ENCODE measurements at regions not wholly inside any gene's neighbourhood (a gene's known extent, or its start where the extent isn't known, plus 50 kb on each side); places are given as distances from the start of the nearest gene placed in this dataset.

- no peak for TF ChIP-seq CTCF (IDR thresholded peaks at IDR 0.05)
- TF ChIP-seq POLR2A (IDR thresholded peaks at IDR 0.05), result no peak
- TF ChIP-seq POLR2AphosphoS5 (IDR thresholded peaks at IDR 0.05), result no peak
- TF ChIP-seq EP300 (IDR thresholded peaks at IDR 0.05), result no peak
Observed at GRCh38 chr9:13805546-13805945, 508.4 kb downstream of the NFIB start.

Data from gastroesophageal sphincter (tissue), 3 donors.